Vagina (tissue), 2 donors: ENCODE measurements at regions not wholly inside any gene's neighbourhood (a gene's known extent, or its start where the extent isn't known, plus 50 kb on each side); places are given as distances from the start of the nearest gene placed in this dataset.

Experiments used
- DNase-seq, 2 donors: peaks; one replicate each; pipeline ENCODE4 v3.0.0-alpha.2; 2017; ENCODE audit errors: extremely low spot score in 2 of 2
- H3K27ac ChIP-seq: fragments of 200-600 bp; sonication (generic); one replicate; pipeline ENCODE4 v1.5.1; 2019
- H3K27me3 ChIP-seq: fragments of 200-600 bp; sonication (generic); one replicate; pipeline ENCODE4 v1.5.1; 2019
- H3K36me3 ChIP-seq, 2 donors: fragments of 200-600 bp; sonication (generic); one replicate each; pipeline ENCODE4 v1.5.1; 2017 to 2019
- H3K4me1 ChIP-seq: fragments of 200-600 bp; sonication (generic); one replicate; pipeline ENCODE4 v1.5.1; 2019
- H3K4me3 ChIP-seq, 2 donors: fragments of 200-600 bp; sonication (generic); 1 replicate in 1 of 2; 2 replicates in 1 of 2; pipeline ENCODE4 v1.5.1; 2016 to 2019
- H3K9me3 ChIP-seq: fragments of 200-600 bp; sonication (generic); one replicate; pipeline ENCODE4 v1.5.1; 2019
- CTCF ChIP-seq, 3 experiments: fragments of 450-650 bp in 2 of 3; fragments of 200-600 bp in 1 of 3; sonication (generic) in 1 of 3; IDR thresholded peaks; one replicate each; pipeline ENCODE4 v1.5.1; 2017 to 2019; ENCODE audit warnings: antibody characterized with exemption in 3 of 3, mild to moderate bottlenecking in 2 of 3, moderate library complexity in 2 of 3
- POLR2A ChIP-seq, 2 donors: fragments of 450-650 bp; IDR thresholded peaks; one replicate each; pipeline ENCODE4 v1.6.1; 2017; ENCODE audit warnings: antibody characterized with exemption in 2 of 2, mild to moderate bottlenecking in 2 of 2, moderate library complexity in 2 of 2
- POLR2AphosphoS5 ChIP-seq, 2 donors: sonication (generic); formaldehyde crosslinking; IDR thresholded peaks; one replicate each; pipeline ENCODE4 v1.9.0; 2017; ENCODE audit warnings: antibody characterized with exemption in 2 of 2, mild to moderate bottlenecking in 2 of 2, low read depth in 1 of 2; ENCODE audit not compliant: insufficient read depth in 1 of 2
- intact Hi-C: fragments of 100-400 bp; cut with DNase I; formaldehyde crosslinking; loops from one replicate; pipeline ENCODE4 v1.15.1; 2023

- Histone ChIP-seq H3K27ac (no peak overlapping the region), H3K36me3 (no peaks in the 10 kb centered on the region), H3K9me3 (no peaks in the 10 kb centered on the region), H3K4me3 (no peak overlapping the region), H3K4me1 (peaks cover 13% of the 10 kb centered on the region), H3K27me3 (no peaks in the 10 kb centered on the region)
- no peak for TF ChIP-seq CTCF (IDR thresholded peaks at IDR 0.05)
- TF ChIP-seq POLR2AphosphoS5 (IDR thresholded peaks at IDR 0.05; ENCODE audit: insufficient read depth in 1 of 2, low read depth in 1 of 2) = no peak
- TF ChIP-seq POLR2A (IDR thresholded peaks at IDR 0.05) = no peak
- intact Hi-C loops = loop anchor here (10.0 kb wide), 1 partner anchor 256 kb away; no protein-coding TSS in a partner anchor
- no peak for DNase-seq
Observed at GRCh38 chr7:22588351-22588750, 88.4 kb upstream of the STEAP1B start.

- Histone ChIP-seq H3K27ac (no peak overlapping the region), H3K9me3 (no peaks in the 10 kb centered on the region), H3K36me3 (no peaks in the 10 kb centered on the region), H3K27me3 (no peaks in the 10 kb centered on the region), H3K4me1 (peaks cover 13% of the 10 kb centered on the region), H3K4me3 (no peak overlapping the region)
- intact Hi-C loops = loop anchor here (10.0 kb wide), 1 partner anchor 257 kb away; no protein-coding TSS in a partner anchor
- no peak for DNase-seq
- TF ChIP-seq CTCF (IDR thresholded peaks at IDR 0.05) (no peak), POLR2AphosphoS5 (IDR thresholded peaks at IDR 0.05; ENCODE audit: insufficient read depth in 1 of 2, low read depth in 1 of 2) (no peak), POLR2A (IDR thresholded peaks at IDR 0.05) (no peak)
Observed at GRCh38 chr7:22587322-22587721, 87.3 kb upstream of the STEAP1B start.

GRCh38 chr7:22586786-22587140 is 86.8 kb upstream of the STEAP1B start:
- Histone ChIP-seq H3K27ac (no peak overlapping the region), H3K4me1 (peaks cover 13% of the 10 kb centered on the region), H3K4me3 (no peak overlapping the region), H3K36me3 (no peaks in the 10 kb centered on the region), H3K9me3 (no peaks in the 10 kb centered on the region), H3K27me3 (no peaks in the 10 kb centered on the region)
- TF ChIP-seq POLR2A (IDR thresholded peaks at IDR 0.05) (no peak), POLR2AphosphoS5 (IDR thresholded peaks at IDR 0.05; ENCODE audit: insufficient read depth in 1 of 2, low read depth in 1 of 2) (no peak), CTCF (IDR thresholded peaks at IDR 0.05) (peak in 1 of 3 experiments; percentile 18)
- intact Hi-C loops = loop anchor here (10.0 kb wide), 1 partner anchor 258 kb away; no protein-coding TSS in a partner anchor
- DNase-seq = no peak

DNA sequence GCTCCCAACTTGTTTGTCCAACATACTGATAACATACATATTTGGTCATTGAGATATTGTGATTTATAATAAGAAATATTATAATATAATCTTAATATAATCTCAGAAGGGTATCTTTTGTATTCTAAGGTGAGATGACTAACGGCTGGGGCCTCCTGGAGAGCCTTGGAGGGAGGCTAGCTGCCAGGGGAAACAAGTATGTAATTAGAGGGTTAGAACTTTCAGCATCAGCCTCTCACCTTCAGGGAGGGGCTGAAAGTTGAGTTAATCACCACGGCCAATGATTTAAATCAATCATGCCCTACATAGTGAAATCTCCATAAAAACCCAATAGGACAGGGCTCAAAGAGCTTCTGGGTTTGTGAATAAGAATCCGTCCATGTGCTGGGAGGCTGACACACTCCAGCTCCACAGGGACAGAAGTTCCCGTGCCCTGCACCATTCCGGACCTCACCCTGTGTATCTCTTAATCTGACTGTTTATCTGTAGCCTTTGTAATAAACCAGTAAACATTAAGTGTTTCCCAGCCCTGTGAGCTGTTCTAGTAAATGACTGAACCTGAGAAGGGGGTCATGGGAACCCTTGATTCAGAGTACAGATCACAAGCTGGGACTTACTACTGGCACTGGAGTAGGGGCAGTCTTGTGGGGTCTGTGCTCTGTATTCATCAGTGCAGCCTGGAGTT is 86.3 kb upstream of the STEAP1B start:
- no peak for DNase-seq
- Histone ChIP-seq H3K4me1 (peaks cover 13% of the 10 kb centered on the region), H3K27ac (no peak overlapping the region), H3K4me3 (no peak overlapping the region), H3K9me3 (no peaks in the 10 kb centered on the region), H3K36me3 (no peaks in the 10 kb centered on the region), H3K27me3 (no peaks in the 10 kb centered on the region)
- TF ChIP-seq CTCF (IDR thresholded peaks at IDR 0.05) = no peak
- intact Hi-C loops = loop anchor here (10.0 kb wide), 1 partner anchor 259 kb away; no protein-coding TSS in a partner anchor

- Histone ChIP-seq H3K9me3 (no peaks in the 10 kb centered on the region), H3K27me3 (no peaks in the 10 kb centered on the region), H3K27ac (no peak overlapping the region), H3K4me3 (no peak overlapping the region), H3K36me3 (no peaks in the 10 kb centered on the region), H3K4me1 (no peaks in the 10 kb centered on the region)
- TF ChIP-seq POLR2AphosphoS5 (IDR thresholded peaks at IDR 0.05; ENCODE audit: insufficient read depth in 1 of 2, low read depth in 1 of 2) (no peak), CTCF (IDR thresholded peaks at IDR 0.05) (no peak), POLR2A (IDR thresholded peaks at IDR 0.05) (no peak)
- intact Hi-C loops = loop anchor here (10.0 kb wide), 1 partner anchor 261 kb away; no protein-coding TSS in a partner anchor
- DNase-seq = peak in 1 of 2 donors; percentile 20
Observed at GRCh38 chr7:22584179-22584578, 84.2 kb upstream of the STEAP1B start.
